ENCODE measurements at regions not wholly inside any gene's neighbourhood (a gene's known extent, or its start where the extent isn't known, plus 50 kb on each side); places are given as distances from the start of the nearest gene placed in this dataset.

GRCh38 chr2:234885886-234886285 lies 65.9 kb upstream of the SH3BP4 start:
- DNase-seq (ENCODE audit: low read depth, low spot score) (no peak), FAIRE-seq (no peak)
- Histone ChIP-seq H3K9me1 (ENCODE audit: control insufficient read depth, extremely low read depth, insufficient read depth, low read length) (no peaks in the 10 kb centered on the region), H3K79me2 (ENCODE audit: control insufficient read depth, insufficient read depth, low read length) (no peaks in the 10 kb centered on the region), H3K4me1 (ENCODE audit: control insufficient read depth, extremely low read depth, insufficient read depth, low read length) (peaks cover 23% of the 10 kb centered on the region), H3K4me3 (ENCODE audit: control insufficient read depth in 2 of 3, extremely low read depth in 1 of 3, insufficient read depth in 2 of 3, low read depth in 1 of 3, low read length in 3 of 3) (no peak overlapping the region), H3K9me3 (ENCODE audit: control insufficient read depth, low read depth, low read length) (no peaks in the 10 kb centered on the region), H3K4me2 (ENCODE audit: control insufficient read depth, extremely low read depth, insufficient read depth, low read depth, low read length) (no peak overlapping the region), H3K36me3 (ENCODE audit: control insufficient read depth in 2 of 2, extremely low read depth in 1 of 2, insufficient read depth in 2 of 2, low read length in 2 of 2) (no peaks in the 10 kb centered on the region), H2AFZ (ENCODE audit: control insufficient read depth, low read length) (no peak overlapping the region), H4K20me1 (ENCODE audit: control insufficient read depth, extremely low read depth, insufficient read depth, low read length) (no peaks in the 10 kb centered on the region), H3K9ac (ENCODE audit: control insufficient read depth, extremely low read depth, insufficient read depth, low read length) (no peak overlapping the region), H3K27me3 (ENCODE audit: control insufficient read depth, extremely low read depth, insufficient read depth, low read length) (no peaks in the 10 kb centered on the region), H3K27ac (ENCODE audit: control insufficient read depth, insufficient read depth, low read length) (no peak overlapping the region)
- TF ChIP-seq EZH2 (IDR thresholded peaks at IDR 0.05; ENCODE audit: low read length) = no peak
- TF ChIP-seq, protein P1, sequence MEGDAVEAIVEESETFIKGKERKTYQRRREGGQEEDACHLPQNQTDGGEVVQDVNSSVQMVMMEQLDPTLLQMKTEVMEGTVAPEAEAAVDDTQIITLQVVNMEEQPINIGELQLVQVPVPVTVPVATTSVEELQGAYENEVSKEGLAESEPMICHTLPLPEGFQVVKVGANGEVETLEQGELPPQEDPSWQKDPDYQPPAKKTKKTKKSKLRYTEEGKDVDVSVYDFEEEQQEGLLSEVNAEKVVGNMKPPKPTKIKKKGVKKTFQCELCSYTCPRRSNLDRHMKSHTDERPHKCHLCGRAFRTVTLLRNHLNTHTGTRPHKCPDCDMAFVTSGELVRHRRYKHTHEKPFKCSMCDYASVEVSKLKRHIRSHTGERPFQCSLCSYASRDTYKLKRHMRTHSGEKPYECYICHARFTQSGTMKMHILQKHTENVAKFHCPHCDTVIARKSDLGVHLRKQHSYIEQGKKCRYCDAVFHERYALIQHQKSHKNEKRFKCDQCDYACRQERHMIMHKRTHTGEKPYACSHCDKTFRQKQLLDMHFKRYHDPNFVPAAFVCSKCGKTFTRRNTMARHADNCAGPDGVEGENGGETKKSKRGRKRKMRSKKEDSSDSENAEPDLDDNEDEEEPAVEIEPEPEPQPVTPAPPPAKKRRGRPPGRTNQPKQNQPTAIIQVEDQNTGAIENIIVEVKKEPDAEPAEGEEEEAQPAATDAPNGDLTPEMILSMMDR (optimal IDR thresholded peaks at IDR 0.05 in 1 of 3, IDR thresholded peaks at IDR 0.05 in 1 of 3, conservative IDR thresholded peaks at IDR 0.05 in 1 of 3; ENCODE audit: extremely low read depth in 1 of 3, insufficient read depth in 2 of 3, low read length in 3 of 3) = no peak
- dilution Hi-C loops (cut with MboI; ENCODE audit: extremely low pct_ligation_motif_present, low sequenced_read_pairs) = no loop called here

DNA sequence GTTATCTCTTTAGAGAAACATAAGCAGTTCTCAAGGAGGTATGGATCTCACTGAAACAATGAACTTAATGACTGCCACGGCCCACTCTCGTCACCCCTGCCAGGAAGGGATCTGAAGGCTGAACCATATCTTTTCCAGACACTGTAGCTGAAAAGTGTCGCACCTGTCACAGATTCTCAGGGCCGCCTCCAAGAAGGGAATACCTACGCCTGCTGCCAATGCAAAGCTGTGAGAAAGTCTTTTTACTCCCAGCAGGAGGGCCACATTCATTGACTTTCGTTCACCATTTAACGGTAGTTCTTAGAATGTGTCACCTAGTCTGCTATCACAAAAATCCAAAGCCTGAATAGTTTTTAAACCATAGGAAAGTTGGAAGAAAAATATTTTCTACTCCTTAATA lies 66.7 kb upstream of the SH3BP4 start:
- FAIRE-seq = no peak
- no peaks in the 10 kb centered on the region for H3K9me3 ChIP-seq (ENCODE audit: control insufficient read depth, low read depth, low read length)
- H3K36me3 ChIP-seq (ENCODE audit: control insufficient read depth in 2 of 2, extremely low read depth in 1 of 2, insufficient read depth in 2 of 2, low read length in 2 of 2) = no peaks in the 10 kb centered on the region
- no peaks in the 10 kb centered on the region for H4K20me1 ChIP-seq (ENCODE audit: control insufficient read depth, extremely low read depth, insufficient read depth, low read length)
- TF ChIP-seq, protein P1 (optimal IDR thresholded peaks at IDR 0.05 in 1 of 3, IDR thresholded peaks at IDR 0.05 in 1 of 3, conservative IDR thresholded peaks at IDR 0.05 in 1 of 3; ENCODE audit: extremely low read depth in 1 of 3, insufficient read depth in 2 of 3, low read length in 3 of 3) = no peak
- TF ChIP-seq EZH2 (IDR thresholded peaks at IDR 0.05; ENCODE audit: low read length) = no peak
- DNase-seq (ENCODE audit: low read depth, low spot score) = no peak
- H2AFZ ChIP-seq (ENCODE audit: control insufficient read depth, low read length) = no peak overlapping the region
- no peak overlapping the region for H3K4me3 ChIP-seq (ENCODE audit: control insufficient read depth in 2 of 3, extremely low read depth in 1 of 3, insufficient read depth in 2 of 3, low read depth in 1 of 3, low read length in 3 of 3)
- H3K4me1 ChIP-seq (ENCODE audit: control insufficient read depth, extremely low read depth, insufficient read depth, low read length) = peaks cover 27% of the 10 kb centered on the region
- no peaks in the 10 kb centered on the region for H3K9me1 ChIP-seq (ENCODE audit: control insufficient read depth, extremely low read depth, insufficient read depth, low read length)
- H3K4me2 ChIP-seq (ENCODE audit: control insufficient read depth, extremely low read depth, insufficient read depth, low read depth, low read length) = no peak overlapping the region
- no peak overlapping the region for H3K9ac ChIP-seq (ENCODE audit: control insufficient read depth, extremely low read depth, insufficient read depth, low read length)
- no peaks in the 10 kb centered on the region for H3K27me3 ChIP-seq (ENCODE audit: control insufficient read depth, extremely low read depth, insufficient read depth, low read length)
- H3K79me2 ChIP-seq (ENCODE audit: control insufficient read depth, insufficient read depth, low read length) = no peaks in the 10 kb centered on the region
- H3K27ac ChIP-seq (ENCODE audit: control insufficient read depth, insufficient read depth, low read length) = no peak overlapping the region
- dilution Hi-C loops (cut with MboI; ENCODE audit: extremely low pct_ligation_motif_present, low sequenced_read_pairs) = no loop called here

Data from keratinocyte (primary cell).